ENCODE measurements at regions not wholly inside any gene's neighbourhood (a gene's known extent, or its start where the extent isn't known, plus 50 kb on each side); places are given as distances from the start of the nearest gene placed in this dataset.

DNA sequence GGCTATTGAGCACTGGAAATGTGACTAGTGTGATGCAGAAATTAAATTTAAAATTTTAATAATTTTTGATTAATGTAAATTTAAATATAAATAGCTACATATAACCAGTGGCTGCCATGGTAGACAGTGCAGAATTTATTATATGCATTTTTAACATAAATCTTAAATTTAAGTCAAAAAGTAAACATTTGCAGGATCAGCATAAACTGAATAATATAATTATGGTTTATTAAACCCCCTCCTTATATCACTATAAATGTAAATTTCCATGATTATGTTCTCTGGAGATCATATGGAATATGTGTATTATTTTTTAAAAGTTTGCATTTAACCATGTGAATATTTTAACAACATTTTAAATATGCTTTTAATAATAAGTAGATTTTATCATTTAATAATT is 155.8 kb downstream of the TEX13C start:
- no peak for TF ChIP-seq TARDBP (IDR thresholded peaks at IDR 0.05)
- no peak for TF ChIP-seq ARNT (IDR thresholded peaks at IDR 0.05)
- no peak for TF ChIP-seq CTBP1 (IDR thresholded peaks at IDR 0.05; ENCODE audit: borderline replicate concordance)
- no peak for TF ChIP-seq SP1 (IDR thresholded peaks at IDR 0.05)
- TF ChIP-seq ELF4 (IDR thresholded peaks at IDR 0.05): no peak
- no peak for TF ChIP-seq SUZ12 (IDR thresholded peaks at IDR 0.05)
- no peak for TF ChIP-seq BHLHE40 (IDR thresholded peaks at IDR 0.05; ENCODE audit: borderline replicate concordance)
- TF ChIP-seq FOXM1 (IDR thresholded peaks at IDR 0.05; ENCODE audit: borderline replicate concordance): no peak
- no peak for TF ChIP-seq HDGF (IDR thresholded peaks at IDR 0.05; ENCODE audit: borderline replicate concordance)
- no peak for TF ChIP-seq FOXA1 (IDR thresholded peaks at IDR 0.05)
